ENCODE measurements at regions not wholly inside any gene's neighbourhood (a gene's known extent, or its start where the extent isn't known, plus 50 kb on each side); places are given as distances from the start of the nearest gene placed in this dataset.

DNA sequence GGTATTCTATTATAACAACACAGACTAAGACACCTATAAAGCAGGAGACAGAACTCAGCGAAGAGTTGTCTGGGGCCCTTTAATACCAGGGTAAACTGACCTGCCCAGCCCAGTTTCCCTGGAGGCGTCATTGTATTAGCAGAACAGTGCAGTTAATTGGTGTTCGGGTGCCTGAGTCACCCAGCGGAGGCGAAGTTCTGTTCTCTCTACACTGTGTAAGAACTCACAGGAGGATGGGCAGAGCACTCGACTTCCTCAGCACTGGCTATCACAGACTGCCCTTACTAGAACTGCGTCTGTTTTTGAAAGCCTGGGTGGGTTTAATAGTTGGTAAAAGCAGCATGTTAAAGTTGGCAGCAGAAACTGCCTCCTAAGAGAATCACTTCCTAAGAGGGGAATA lies 106.5 kb upstream of the ATP8B1 start:
- ChIA-PET POLR2A (ENCODE audit: low non-redundant PET) (no interaction called here), CTCF (no interaction called here)
- Histone ChIP-seq H3K36me3 (ENCODE audit: insufficient read depth, low read length, poor library complexity, severe bottlenecking) (no peaks in the 10 kb centered on the region), H3K4me1 (ENCODE audit: insufficient read depth, low read length, poor library complexity, severe bottlenecking) (no peaks in the 10 kb centered on the region), H3K27me3 (replicated peaks; ENCODE audit: insufficient read depth, low read depth, low read length, poor library complexity) (no peaks in the 10 kb centered on the region), H3K4me3 (ENCODE audit: low read depth, low read length, poor library complexity, severe bottlenecking) (no peak overlapping the region), H3K27ac (ENCODE audit: low read depth, low read length, poor library complexity, severe bottlenecking) (no peak overlapping the region), H3K9me3 (ENCODE audit: low read depth, low read length, poor library complexity, severe bottlenecking) (no peaks in the 10 kb centered on the region)
- TF ChIP-seq EZH2 (IDR thresholded peaks at IDR 0.05; ENCODE audit: borderline replicate concordance, low read depth, low read length, poor library complexity, severe bottlenecking) = no peak
- TF ChIP-seq, protein P1, sequence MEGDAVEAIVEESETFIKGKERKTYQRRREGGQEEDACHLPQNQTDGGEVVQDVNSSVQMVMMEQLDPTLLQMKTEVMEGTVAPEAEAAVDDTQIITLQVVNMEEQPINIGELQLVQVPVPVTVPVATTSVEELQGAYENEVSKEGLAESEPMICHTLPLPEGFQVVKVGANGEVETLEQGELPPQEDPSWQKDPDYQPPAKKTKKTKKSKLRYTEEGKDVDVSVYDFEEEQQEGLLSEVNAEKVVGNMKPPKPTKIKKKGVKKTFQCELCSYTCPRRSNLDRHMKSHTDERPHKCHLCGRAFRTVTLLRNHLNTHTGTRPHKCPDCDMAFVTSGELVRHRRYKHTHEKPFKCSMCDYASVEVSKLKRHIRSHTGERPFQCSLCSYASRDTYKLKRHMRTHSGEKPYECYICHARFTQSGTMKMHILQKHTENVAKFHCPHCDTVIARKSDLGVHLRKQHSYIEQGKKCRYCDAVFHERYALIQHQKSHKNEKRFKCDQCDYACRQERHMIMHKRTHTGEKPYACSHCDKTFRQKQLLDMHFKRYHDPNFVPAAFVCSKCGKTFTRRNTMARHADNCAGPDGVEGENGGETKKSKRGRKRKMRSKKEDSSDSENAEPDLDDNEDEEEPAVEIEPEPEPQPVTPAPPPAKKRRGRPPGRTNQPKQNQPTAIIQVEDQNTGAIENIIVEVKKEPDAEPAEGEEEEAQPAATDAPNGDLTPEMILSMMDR (conservative IDR thresholded peaks at IDR 0.05; ENCODE audit: low read depth, low read length) = no peak
- intact Hi-C loops (cut with micrococcal nuclease; ENCODE audit: unreplicated experiment) = no loop called here
- no peak for DNase-seq (ENCODE audit: low spot score)
- no TSS peak for BruUV-seq (replicated peaks)

DNA sequence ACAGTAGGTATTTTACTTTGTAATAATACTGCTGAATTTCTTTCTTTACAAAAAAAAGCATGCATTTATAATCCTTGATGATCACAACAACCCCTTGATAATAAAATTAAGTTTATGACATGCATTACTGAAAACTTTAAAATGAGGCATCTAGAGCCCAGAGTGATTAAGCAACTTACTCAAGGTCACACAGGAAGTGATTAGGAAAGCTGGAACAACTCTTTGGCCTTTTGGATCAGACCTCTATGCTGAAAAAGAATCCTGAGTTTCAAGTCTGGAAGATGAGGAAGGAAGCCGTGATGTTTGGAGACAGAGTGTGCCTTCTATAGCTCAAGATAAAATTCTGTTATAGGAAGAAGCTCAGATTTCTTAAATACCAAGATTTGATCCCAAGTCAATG lies 105.0 kb upstream of the ATP8B1 start:
- ChIA-PET POLR2A (ENCODE audit: low non-redundant PET) (no interaction called here), CTCF (interaction anchor here (0.6 kb wide), 1 partner anchor 161 kb away, joined by 4 read pairs; no protein-coding TSS in a partner anchor)
- TF ChIP-seq, protein P1 (conservative IDR thresholded peaks at IDR 0.05; ENCODE audit: low read depth, low read length) = no peak
- TF ChIP-seq EZH2 (IDR thresholded peaks at IDR 0.05; ENCODE audit: borderline replicate concordance, low read depth, low read length, poor library complexity, severe bottlenecking) = no peak
- BruUV-seq (replicated peaks) = no TSS peak
- Histone ChIP-seq H3K4me1 (ENCODE audit: insufficient read depth, low read length, poor library complexity, severe bottlenecking) (no peaks in the 10 kb centered on the region), H3K36me3 (ENCODE audit: insufficient read depth, low read length, poor library complexity, severe bottlenecking) (no peaks in the 10 kb centered on the region), H3K4me3 (ENCODE audit: low read depth, low read length, poor library complexity, severe bottlenecking) (no peak overlapping the region), H3K27ac (ENCODE audit: low read depth, low read length, poor library complexity, severe bottlenecking) (no peak overlapping the region), H3K27me3 (replicated peaks; ENCODE audit: insufficient read depth, low read depth, low read length, poor library complexity) (no peaks in the 10 kb centered on the region), H3K9me3 (ENCODE audit: low read depth, low read length, poor library complexity, severe bottlenecking) (no peaks in the 10 kb centered on the region)
- no peak for DNase-seq (ENCODE audit: low spot score)
- intact Hi-C loops (cut with micrococcal nuclease; ENCODE audit: unreplicated experiment) = no loop called here

DNA sequence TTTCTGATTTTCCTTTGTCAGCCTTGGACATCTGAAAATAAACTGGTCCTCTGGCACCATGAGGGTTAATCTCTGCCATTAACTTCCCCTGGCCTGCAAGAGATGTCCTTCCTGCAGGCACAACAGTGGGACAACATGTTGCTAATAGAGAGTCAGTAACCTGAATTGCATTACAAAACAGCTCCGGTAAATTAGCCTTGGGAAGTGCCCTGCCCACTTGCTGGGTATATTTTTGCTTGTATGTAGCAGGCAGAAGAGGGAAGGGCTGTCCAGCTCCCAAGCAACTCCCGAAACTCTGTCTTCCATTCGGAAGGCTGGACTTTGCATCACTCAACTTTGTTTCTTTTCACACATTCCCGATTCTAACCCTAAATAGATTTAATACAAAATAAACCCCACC lies 104.4 kb upstream of the ATP8B1 start:
- intact Hi-C loops (cut with micrococcal nuclease; ENCODE audit: unreplicated experiment) = no loop called here

More for the DNA sequence above, 104.4 kb upstream of the ATP8B1 start:
- POLR2A ChIA-PET (ENCODE audit: low non-redundant PET) = no interaction called here
- CTCF ChIA-PET = interaction anchor here (0.6 kb wide), 1 partner anchor 162 kb away, joined by 4 read pairs; no protein-coding TSS in a partner anchor
- TF ChIP-seq, protein P1 (conservative IDR thresholded peaks at IDR 0.05; ENCODE audit: low read depth, low read length) = no peak
- TF ChIP-seq EZH2 (IDR thresholded peaks at IDR 0.05; ENCODE audit: borderline replicate concordance, low read depth, low read length, poor library complexity, severe bottlenecking) = no peak
- no peaks in the 10 kb centered on the region for H3K9me3 ChIP-seq (ENCODE audit: low read depth, low read length, poor library complexity, severe bottlenecking)
- no peak overlapping the region for H3K27ac ChIP-seq (ENCODE audit: low read depth, low read length, poor library complexity, severe bottlenecking)
- H3K36me3 ChIP-seq (ENCODE audit: insufficient read depth, low read length, poor library complexity, severe bottlenecking) = no peaks in the 10 kb centered on the region
- no peaks in the 10 kb centered on the region for H3K4me1 ChIP-seq (ENCODE audit: insufficient read depth, low read length, poor library complexity, severe bottlenecking)
- BruUV-seq (replicated peaks) = no TSS peak
- no peaks in the 10 kb centered on the region for H3K27me3 ChIP-seq (replicated peaks; ENCODE audit: insufficient read depth, low read depth, low read length, poor library complexity)
- DNase-seq (ENCODE audit: low spot score) = no peak
- H3K4me3 ChIP-seq (ENCODE audit: low read depth, low read length, poor library complexity, severe bottlenecking) = no peak overlapping the region

All from A673 (cell line).